Stomach (tissue), 4 donors: ENCODE measurements at regions not wholly inside any gene's neighbourhood (a gene's known extent, or its start where the extent isn't known, plus 50 kb on each side); places are given as distances from the start of the nearest gene placed in this dataset.

Experiments used
- CTCF ChIP-seq, 7 experiments: fragments of 450-650 bp in 4 of 7; fragments of 200-600 bp in 3 of 7; sonication (generic) in 3 of 7; IDR thresholded peaks; one replicate each; pipeline ENCODE4 v1.5.1; 2016 to 2019; ENCODE audit warnings: antibody characterized with exemption in 7 of 7, control low read depth in 2 of 7, mild to moderate bottlenecking in 1 of 7
- POLR2A ChIP-seq, 4 donors: fragments of 450-650 bp; IDR thresholded peaks; one replicate each; pipeline ENCODE4 v1.6.1; 2016; ENCODE audit warnings: antibody characterized with exemption in 4 of 4, control low read depth in 2 of 4, mild to moderate bottlenecking in 1 of 4, moderate library complexity in 1 of 4

GRCh38 chr5:81827500-81827899 lies 76.6 kb upstream of the SSBP2 start:
- TF ChIP-seq CTCF (IDR thresholded peaks at IDR 0.05) = no peak
- no peak for TF ChIP-seq POLR2A (IDR thresholded peaks at IDR 0.05)
